Myocyte (in vitro differentiated cells): ENCODE measurements at regions not wholly inside any gene's neighbourhood (a gene's known extent, or its start where the extent isn't known, plus 50 kb on each side); places are given as distances from the start of the nearest gene placed in this dataset.

Source experiments
- DNase-seq: peaks from one replicate; pipeline ENCODE4 v3.0.0-alpha.2; 2012; ENCODE audit warnings: low read depth

- no peak for DNase-seq
These were observed 1130.3 kb upstream of the ZEB2 start for GRCh38 chr2:145650226-145650625.

- DNase-seq, result no peak
These were observed 1129.1 kb upstream of the ZEB2 start for GRCh38 chr2:145649061-145649460.

- DNase-seq, result peak; percentile 13
These were observed 1124.9 kb upstream of the ZEB2 start for GRCh38 chr2:145644820-145645302.

- DNase-seq, result no peak
These were observed 1118.8 kb upstream of the ZEB2 start for GRCh38 chr2:145638675-145639074.

- no peak for DNase-seq
These were observed 1115.9 kb upstream of the ZEB2 start for GRCh38 chr2:145635706-145636427.

GRCh38 chr2:145631561-145631960 is 1111.6 kb upstream of the ZEB2 start:
- no peak for DNase-seq

GRCh38 chr2:145626301-145626700 is 1106.4 kb upstream of the ZEB2 start:
- no peak for DNase-seq

GRCh38 chr2:145625111-145625510 is 1105.2 kb upstream of the ZEB2 start:
- no peak for DNase-seq

GRCh38 chr2:145623136-145623535 is 1103.2 kb upstream of the ZEB2 start:
- DNase-seq, result peak; percentile 73

- no peak for DNase-seq
These were observed 1102.4 kb upstream of the ZEB2 start for GRCh38 chr2:145622285-145622684.

GRCh38 chr2:145617906-145618305 is 1098.0 kb upstream of the ZEB2 start:
- no peak for DNase-seq

- DNase-seq, result no peak
These were observed 1097.5 kb upstream of the ZEB2 start for GRCh38 chr2:145617420-145617819.

GRCh38 chr2:145615626-145616025 is 1095.7 kb upstream of the ZEB2 start:
- no peak for DNase-seq

GRCh38 chr2:145609951-145610350 is 1090.0 kb upstream of the ZEB2 start:
- no peak for DNase-seq

- DNase-seq, result peak; percentile 38
These were observed 1081.5 kb upstream of the ZEB2 start for GRCh38 chr2:145601361-145601925.

GRCh38 chr2:145600811-145601210 is 1080.9 kb upstream of the ZEB2 start:
- no peak for DNase-seq

GRCh38 chr2:145599756-145600155 is 1079.8 kb upstream of the ZEB2 start:
- no peak for DNase-seq

GRCh38 chr2:145598434-145598833 is 1078.5 kb upstream of the ZEB2 start:
- no peak for DNase-seq

- no peak for DNase-seq
These were observed 1077.9 kb upstream of the ZEB2 start for GRCh38 chr2:145597809-145598208.

- no peak for DNase-seq
These were observed 1077.1 kb upstream of the ZEB2 start for GRCh38 chr2:145597006-145597405.

- DNase-seq, result no peak
These were observed 1076.5 kb upstream of the ZEB2 start for GRCh38 chr2:145596416-145596815.

GRCh38 chr2:145595296-145595695 is 1075.4 kb upstream of the ZEB2 start:
- DNase-seq, result peak; percentile 24

GRCh38 chr2:145593991-145594614 is 1074.2 kb upstream of the ZEB2 start:
- DNase-seq, result peak; percentile 61
